GM12872 (cell line): ENCODE measurements at regions not wholly inside any gene's neighbourhood (a gene's known extent, or its start where the extent isn't known, plus 50 kb on each side); places are given as distances from the start of the nearest gene placed in this dataset.

ENCODE experiments used
- CTCF ChIP-seq: IDR thresholded peaks from 3 replicates; pipeline ENCODE4 v1.5.1; 2011; ENCODE audit warnings: low read depth, mild to moderate bottlenecking, low read length, moderate library complexity; ENCODE audit not compliant: insufficient read depth

- TF ChIP-seq CTCF = no peak
These were observed 209.3 kb upstream of the CDH4 start for GRCh38 chr20:61042506-61043385.

- TF ChIP-seq CTCF = no peak
These were observed 208.4 kb upstream of the CDH4 start for GRCh38 chr20:61043681-61044080.

- TF ChIP-seq CTCF = no peak
These were observed 207.6 kb upstream of the CDH4 start for GRCh38 chr20:61044499-61044898.

GRCh38 chr20:61045091-61045490 lies 207.0 kb upstream of the CDH4 start:
- TF ChIP-seq CTCF = no peak

GRCh38 chr20:61045876-61046585 lies 206.0 kb upstream of the CDH4 start:
- TF ChIP-seq CTCF = no peak

GRCh38 chr20:61046721-61047351 lies 205.2 kb upstream of the CDH4 start:
- TF ChIP-seq CTCF = no peak

- no peak for TF ChIP-seq CTCF
These were observed 204.5 kb upstream of the CDH4 start for GRCh38 chr20:61047515-61047914.
